ENCODE measurements at regions not wholly inside any gene's neighbourhood (a gene's known extent, or its start where the extent isn't known, plus 50 kb on each side); places are given as distances from the start of the nearest gene placed in this dataset.

- Histone ChIP-seq H3K23ac (ENCODE audit: insufficient read length) (no peak overlapping the region), H3K9me3 (ENCODE audit: insufficient read depth in 2 of 2, low read depth in 1 of 2, low read length in 1 of 2) (no peaks in the 10 kb centered on the region; a peak in 1 of 4 replicates), H4K20me1 (replicated peaks in 1 of 2; ENCODE audit: control insufficient read depth in 1 of 2, insufficient read depth in 2 of 2, low read length in 2 of 2) (no peaks in the 10 kb centered on the region), H3K4me3 (ENCODE audit: extremely low read depth in 1 of 4, insufficient read depth in 2 of 4, low read depth in 3 of 4, low read length in 4 of 4) (no peak overlapping the region), H2BK15ac (ENCODE audit: low read length) (no peak overlapping the region), H2BK120ac (replicated peaks; ENCODE audit: low read depth, low read length) (no peak overlapping the region), H2AK5ac (ENCODE audit: low read depth, low read length) (no peak overlapping the region), H4K91ac (replicated peaks; ENCODE audit: insufficient read length, low read length) (no peak overlapping the region), H3K4ac (replicated peaks; ENCODE audit: insufficient read length, low read depth, low read length) (no peak overlapping the region), H2BK12ac (ENCODE audit: low read depth, low read length) (no peak overlapping the region), H3K79me2 (ENCODE audit: control insufficient read depth in 1 of 2, insufficient read depth in 2 of 2, low read length in 2 of 2) (no peaks in the 10 kb centered on the region), H4K8ac (ENCODE audit: extremely low read depth, insufficient read depth, low read length) (no peak overlapping the region), H3K56ac (replicated peaks; ENCODE audit: insufficient read length, low read depth, low read length) (no peak overlapping the region), H2BK20ac (ENCODE audit: low read length) (no peak overlapping the region), H2BK5ac (ENCODE audit: low read depth, low read length) (no peak overlapping the region), H3K36me3 (ENCODE audit: control insufficient read depth in 2 of 4, insufficient read depth in 4 of 4, low read length in 3 of 4) (no peaks in the 10 kb centered on the region), H4K5ac (ENCODE audit: insufficient read length, low read depth, low read length) (no peak overlapping the region), H3K79me1 (ENCODE audit: low read depth, low read length) (no peaks in the 10 kb centered on the region), H3K4me2 (ENCODE audit: insufficient read depth in 1 of 2, low read depth in 2 of 2, low read length in 2 of 2) (no peak overlapping the region), H3K23me2 (ENCODE audit: low read depth, low read length) (no peaks in the 10 kb centered on the region), H3K27ac (ENCODE audit: low read depth, low read length) (no peak overlapping the region), H3K4me1 (replicated peaks in 1 of 4; ENCODE audit: control insufficient read depth in 3 of 4, insufficient read depth in 4 of 4, low read length in 3 of 4) (no peaks in the 10 kb centered on the region), H3K14ac (ENCODE audit: insufficient read length) (no peak overlapping the region), H2AFZ (ENCODE audit: low read length) (no peak overlapping the region), H3K27me3 (replicated peaks in 1 of 4; ENCODE audit: control insufficient read depth in 3 of 4, extremely low read depth in 1 of 4, insufficient read depth in 3 of 4, low read length in 3 of 4) (no peaks in the 10 kb centered on the region), H3K9ac (replicated peaks in 1 of 4; ENCODE audit: extremely low read depth in 1 of 4, low read depth in 3 of 4, low read length in 3 of 4) (no peak overlapping the region), H3K18ac (ENCODE audit: extremely low read depth, low read length) (no peak overlapping the region)
- FAIRE-seq (peak; percentile 91), DNase-seq (ENCODE audit: low read depth in 1 of 2, low spot score in 2 of 2) (no peak)
- ChIA-PET CTCF (ENCODE audit: partially characterized antibody) (interaction anchor here (0.5 to 6.9 kb wide), 53 partner anchors 9 to 274 kb away, joined by 3 to 83 read pairs (median 4); no protein-coding TSS in a partner anchor), POLR2A (ENCODE audit: partially characterized antibody) (no interaction called here)
- TF ChIP-seq CTCF (IDR thresholded peaks at IDR 0.05; ENCODE audit: control extremely low read depth in 1 of 3, insufficient read depth in 1 of 3, low read depth in 1 of 3, low read length in 3 of 3) (peak in 2 of 3 experiments; percentile 59 to 66; a peak in 2 of 4 replicates), SIN3A (conservative IDR thresholded peaks at IDR 0.05 in 1 of 2, IDR thresholded peaks at IDR 0.05 in 1 of 2; ENCODE audit: low read depth in 1 of 2, low read length in 2 of 2) (no peak), RAD21 (IDR thresholded peaks at IDR 0.05 in 1 of 2, conservative IDR thresholded peaks at IDR 0.05 in 1 of 2; ENCODE audit: low read depth in 2 of 2, low read length in 2 of 2) (peak; percentile 63 to 64)
- 46% methylated on average over 4 of the region's 4 CpGs; no CpG with 5 or more reads in 1 of the 2 experiments for WGBS, 2 experiments (ENCODE audit: extremely low coverage in 1 of 2, insufficient coverage in 1 of 2, insufficient read length in 1 of 2, insufficient replicate concordance in 2 of 2, low coverage in 1 of 2, low lambda C conversion rate in 2 of 2, missing lambda C conversion rate in 1 of 2)
Measured at GRCh38 chr14:22319526-22320361, 269.3 kb downstream of the DAD1 start.
